Ureter (tissue), 1 donor: ENCODE measurements at regions not wholly inside any gene's neighbourhood (a gene's known extent, or its start where the extent isn't known, plus 50 kb on each side); places are given as distances from the start of the nearest gene placed in this dataset.
"Not testable (repeated sequence)": the region's sequence is repeated elsewhere in the genome, so short reads cannot be mapped to it uniquely, and the experiment has no call there.

Experiments
- DNase-seq: peaks from one replicate; pipeline ENCODE4 v3.0.0-alpha.2; 2020; ENCODE audit warnings: low spot score
- donor health status: DM: yes; HTN: yes; CAD: no.

- no peak for DNase-seq
Measured at GRCh38 chr4:4666693-4667621, 125.1 kb upstream of the STX18 start.

DNA sequence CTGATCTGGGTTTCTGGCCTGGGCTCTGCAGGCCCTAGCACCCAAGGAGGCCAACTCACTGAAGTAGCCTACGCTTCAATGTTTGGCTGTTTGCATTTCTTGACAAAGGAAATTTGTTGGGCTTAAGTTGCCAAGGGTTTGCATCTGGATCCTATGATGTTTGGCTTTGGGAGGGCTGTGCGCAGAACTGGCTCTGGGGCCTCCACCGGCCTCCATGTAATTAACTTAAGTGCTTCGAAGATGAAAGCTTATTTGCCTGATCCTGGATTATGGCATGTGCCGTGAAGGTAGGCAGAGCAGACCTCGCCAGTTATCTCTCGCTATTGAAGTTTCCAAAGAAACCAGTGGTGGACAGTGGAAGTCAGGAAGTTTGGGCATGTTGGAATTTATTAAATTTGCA is 124.3 kb upstream of the STX18 start:
- no peak for DNase-seq

GRCh38 chr4:4664234-4664633 is 122.4 kb upstream of the STX18 start:
- no peak for DNase-seq

- no peak for DNase-seq
Measured at GRCh38 chr4:4663028-4663427, 121.2 kb upstream of the STX18 start.

DNA sequence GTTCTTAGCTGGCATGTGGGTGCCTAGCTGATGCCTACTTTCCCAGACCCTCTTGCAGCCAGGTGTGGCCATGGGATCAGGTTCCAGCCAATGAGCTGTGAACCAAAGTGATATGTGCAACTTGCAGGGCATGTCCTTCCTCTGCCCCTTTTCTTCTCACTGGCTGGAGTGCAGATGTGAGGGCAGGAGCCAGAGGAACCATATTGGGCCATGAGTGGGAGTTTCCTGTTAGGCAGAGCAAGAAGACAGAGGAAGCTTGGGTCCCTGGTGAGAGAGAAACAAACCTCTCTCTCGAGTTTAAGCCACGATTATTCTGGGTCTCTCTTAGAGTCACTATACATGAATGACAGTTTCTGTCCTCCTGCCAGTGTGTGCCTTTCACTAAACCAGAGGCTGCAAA is 120.4 kb upstream of the STX18 start:
- DNase-seq: no peak

DNA sequence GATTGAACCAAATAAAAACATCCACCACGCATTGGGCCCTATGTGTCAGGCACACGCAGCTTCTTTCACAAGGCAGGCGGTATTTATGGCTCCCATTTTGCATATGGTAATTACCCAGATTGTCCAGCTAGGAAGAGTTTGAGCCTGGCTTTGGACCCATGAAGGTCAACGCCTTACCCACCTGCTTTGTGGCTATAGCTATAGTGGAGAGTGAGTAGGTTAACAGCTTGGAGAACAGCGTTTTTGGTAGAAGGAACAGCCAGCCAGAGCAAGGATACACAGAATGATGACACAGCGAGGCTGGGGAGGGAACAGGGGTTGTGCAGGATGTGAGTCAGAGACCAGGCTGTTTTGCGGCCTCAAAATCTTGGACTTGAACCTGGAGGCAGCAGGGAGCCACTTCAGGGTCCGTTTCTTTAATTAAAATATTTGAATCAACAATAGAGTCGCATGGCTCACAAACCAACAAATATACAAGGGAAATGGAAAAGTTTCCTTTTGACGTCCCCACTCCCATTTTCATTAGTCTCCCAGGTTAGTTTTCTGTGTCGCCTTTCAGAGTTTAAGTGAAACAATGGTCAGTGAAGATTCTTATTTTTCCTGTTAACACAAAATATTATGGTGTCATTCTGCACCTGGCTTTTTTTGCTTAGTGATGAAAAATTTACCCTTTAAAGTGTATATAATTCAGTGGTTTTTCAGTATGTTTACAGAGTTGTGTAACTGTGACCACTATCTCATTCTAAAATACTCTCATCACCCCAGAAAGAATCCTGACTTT is 118.2 kb upstream of the STX18 start:
- DNase-seq: no peak

DNA sequence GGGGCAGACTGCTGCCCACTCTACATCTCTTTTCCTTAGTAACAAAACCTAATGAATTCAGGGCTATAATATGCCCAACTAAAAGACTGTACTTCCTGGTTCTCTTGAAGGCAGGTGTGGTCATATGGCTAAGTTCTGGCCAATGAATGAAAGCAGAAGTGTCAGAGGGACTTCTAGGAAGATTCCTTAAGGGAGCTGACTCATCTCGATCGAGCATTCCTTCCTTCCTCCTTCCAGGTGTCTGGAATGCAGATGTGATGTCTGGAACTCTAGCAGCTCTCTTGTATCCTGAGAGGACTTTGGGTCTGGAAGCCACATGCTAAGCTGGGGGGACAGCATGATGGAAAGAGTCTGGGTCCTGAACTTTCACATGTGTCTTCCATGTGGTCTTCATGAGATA is 116.2 kb upstream of the STX18 start:
- no peak for DNase-seq

GRCh38 chr4:4656977-4657376 is 115.1 kb upstream of the STX18 start:
- DNase-seq: no peak

DNA sequence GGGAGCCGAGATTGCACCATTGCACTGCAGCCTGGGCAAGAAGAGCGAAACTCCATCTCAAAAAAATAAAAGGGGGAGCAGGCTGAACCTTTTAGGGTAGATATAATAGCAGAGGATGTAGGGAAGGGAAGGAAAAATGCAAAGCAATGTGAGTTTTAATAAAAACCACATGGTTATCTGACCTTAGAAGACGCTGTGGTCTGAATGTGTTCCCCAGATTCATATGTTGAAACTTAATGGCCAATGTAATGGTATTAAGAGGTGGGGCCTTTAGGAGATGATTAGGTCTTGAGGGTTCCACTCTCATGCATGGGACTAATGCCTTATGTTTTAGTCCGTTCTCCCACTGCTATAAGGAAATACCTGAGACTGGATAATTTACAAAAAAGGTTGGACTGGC is 114.1 kb upstream of the STX18 start:
- no peak for DNase-seq

DNA sequence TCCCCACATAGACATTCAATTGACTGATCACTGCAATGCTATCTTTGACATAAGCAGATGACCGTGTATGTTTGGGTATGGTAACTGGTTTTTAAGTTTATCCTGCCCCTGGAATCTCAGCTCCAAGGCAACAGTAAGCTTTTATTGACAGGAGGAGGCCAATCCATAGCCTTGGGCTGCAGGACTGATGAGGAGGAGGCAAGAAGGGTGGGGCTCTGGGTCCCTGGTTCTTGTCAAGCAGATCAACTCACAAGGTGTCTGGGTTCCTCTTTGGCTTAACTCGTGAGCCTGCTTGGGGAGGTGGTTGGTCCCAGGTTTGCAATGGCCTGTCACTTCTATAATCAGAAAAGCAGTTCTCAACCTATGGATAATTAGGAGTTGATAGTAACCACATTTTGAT is 113.2 kb upstream of the STX18 start:
- DNase-seq: no peak

- no peak for DNase-seq
Measured at GRCh38 chr4:4651811-4652755, 110.2 kb upstream of the STX18 start.

DNA sequence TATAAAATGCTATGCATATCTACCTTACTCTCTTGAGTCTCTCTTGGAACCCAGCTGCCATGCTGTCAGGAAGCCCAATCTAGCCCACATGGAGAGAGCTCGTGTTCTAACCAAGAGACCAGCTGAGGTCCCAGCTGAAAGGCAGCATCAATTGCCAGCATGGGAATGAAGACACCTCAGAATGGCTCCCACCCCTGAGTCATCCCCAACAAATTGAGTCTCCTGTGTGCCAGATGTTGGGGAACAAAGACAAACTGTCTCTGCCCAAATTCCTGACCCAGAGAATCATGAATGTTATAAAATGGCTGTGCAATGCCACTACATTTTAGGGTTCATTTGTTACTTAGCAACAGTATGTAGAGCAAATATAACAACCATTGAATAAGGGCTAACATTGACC is 105.2 kb upstream of the STX18 start:
- DNase-seq: no peak

DNA sequence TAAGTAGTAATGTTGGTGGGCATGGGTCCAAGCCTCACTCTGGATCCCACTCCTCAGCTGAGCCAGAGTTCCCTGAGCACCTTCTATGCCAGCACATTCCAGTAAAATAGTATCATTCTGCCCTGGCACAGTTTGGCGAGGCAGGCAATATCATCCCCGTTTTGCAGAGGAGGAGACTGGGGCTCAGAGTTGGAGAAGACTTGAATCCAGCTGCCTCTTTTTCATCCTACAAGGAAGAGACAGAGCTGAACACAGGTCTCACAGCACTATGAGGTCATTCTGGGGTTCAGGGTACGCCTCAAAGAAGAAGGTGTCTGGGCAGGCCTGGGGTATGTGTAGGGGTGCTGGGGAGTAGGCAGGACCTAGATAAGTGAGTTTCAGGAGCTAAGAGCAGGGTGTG is 103.9 kb upstream of the STX18 start:
- DNase-seq: no peak

DNA sequence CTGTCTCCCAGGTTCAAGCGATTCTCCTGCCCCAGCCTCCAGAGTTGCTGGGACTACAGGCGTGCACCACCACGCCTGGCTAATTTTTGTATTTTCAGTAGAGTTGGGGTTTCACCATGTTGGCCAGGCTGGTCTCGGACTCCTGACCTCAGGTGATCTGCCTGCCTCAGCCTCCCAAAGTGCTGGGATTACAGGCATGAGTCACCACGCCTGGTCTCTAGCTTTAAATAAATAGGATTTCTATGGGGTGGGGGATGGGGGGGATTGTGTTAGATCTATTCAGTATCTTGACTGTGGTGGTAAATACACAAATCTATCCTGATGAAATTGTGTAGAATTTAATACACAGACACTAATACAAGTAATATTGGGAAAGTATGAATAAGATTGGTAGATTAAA is 102.4 kb upstream of the STX18 start:
- not testable (repeated sequence) for DNase-seq

GRCh38 chr4:4643743-4644142 is 101.9 kb upstream of the STX18 start:
- DNase-seq: not testable (repeated sequence)

GRCh38 chr4:4643306-4643705 is 101.5 kb upstream of the STX18 start:
- DNase-seq: no peak

GRCh38 chr4:4642496-4643000 is 100.7 kb upstream of the STX18 start:
- no peak for DNase-seq

GRCh38 chr4:4641661-4642495 is 100.0 kb upstream of the STX18 start:
- DNase-seq: no peak

DNA sequence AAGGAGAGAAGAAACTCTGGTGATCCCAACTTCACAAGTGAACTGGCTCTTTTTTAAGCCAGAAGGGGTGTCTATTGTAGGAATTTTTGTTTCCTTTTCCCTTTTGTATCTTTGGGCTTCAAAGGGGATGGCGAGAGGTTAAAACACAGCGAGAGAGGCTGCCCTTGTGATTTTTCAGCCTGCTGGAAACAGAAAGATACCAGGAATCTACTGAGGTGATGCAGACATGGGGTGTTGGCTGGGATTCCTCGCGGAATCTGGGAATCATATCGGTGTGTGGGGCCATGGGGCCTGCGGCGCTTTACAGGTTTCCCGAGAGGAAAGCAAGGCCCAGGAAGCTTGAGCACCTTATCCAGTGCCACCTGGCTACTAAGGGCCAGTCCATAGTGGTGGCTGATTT is 99.4 kb upstream of the STX18 start:
- no peak for DNase-seq

DNA sequence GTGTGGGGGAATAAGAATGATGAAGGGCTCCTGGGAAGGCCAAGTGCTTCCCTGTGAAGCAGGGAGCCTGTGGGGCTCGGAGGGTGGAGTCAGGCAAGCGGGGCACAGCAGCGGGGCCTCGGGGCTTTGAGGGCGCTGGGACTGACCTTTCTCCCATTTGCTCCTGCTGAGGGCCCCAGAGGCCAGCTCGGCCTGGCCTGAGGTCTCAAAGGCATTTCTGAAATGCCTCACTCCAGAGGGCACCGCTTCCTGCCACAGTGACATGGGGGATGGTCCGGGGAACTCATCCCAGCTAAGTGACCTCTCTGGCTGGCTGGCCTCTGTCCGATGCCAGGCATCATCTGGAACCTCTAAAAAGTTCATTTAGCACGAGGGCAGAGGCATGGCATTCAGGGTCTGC is 98.8 kb upstream of the STX18 start:
- DNase-seq: no peak

GRCh38 chr4:4639370-4639769 is 97.5 kb upstream of the STX18 start:
- DNase-seq: no peak
